GM23248 (cell line): ENCODE measurements at regions not wholly inside any gene's neighbourhood (a gene's known extent, or its start where the extent isn't known, plus 50 kb on each side); places are given as distances from the start of the nearest gene placed in this dataset.

Experiments used
- EZH2 ChIP-seq: fragments of 200-600 bp; sonication (generic); IDR thresholded peaks from 2 replicates; pipeline ENCODE4 v1.6.1; 2018; ENCODE audit warnings: antibody characterized with exemption, mild to moderate bottlenecking; ENCODE audit not compliant: insufficient read depth, poor library complexity, severe bottlenecking
- EZH2phosphoT487 ChIP-seq: fragments of 200-600 bp; sonication (generic); IDR thresholded peaks from 2 replicates; pipeline ENCODE4 v1.6.1; 2018; ENCODE audit warnings: antibody characterized with exemption, moderate library complexity, mild to moderate bottlenecking, low read depth; ENCODE audit not compliant: insufficient read depth

DNA sequence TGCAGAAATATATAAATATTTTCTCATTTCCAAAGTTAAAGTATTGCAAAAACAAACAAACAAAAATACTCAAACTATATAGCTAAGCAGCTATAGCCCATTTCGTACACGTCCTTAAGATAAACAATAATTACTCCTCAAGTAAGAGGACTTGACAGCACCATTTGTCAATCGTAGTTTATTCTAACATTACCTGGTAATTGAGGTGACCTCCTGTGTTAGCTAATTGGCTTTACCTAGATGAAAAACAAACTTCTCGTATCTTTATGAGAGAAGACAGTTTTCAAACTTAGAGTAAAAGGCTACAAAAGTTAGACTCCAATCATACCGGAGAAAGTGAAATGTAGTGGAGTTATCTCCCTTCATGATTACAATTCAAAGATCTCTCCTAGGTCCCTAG is 1876.1 kb upstream of the PCDH20 start:
- TF ChIP-seq EZH2phosphoT487, result no peak
- TF ChIP-seq EZH2, result no peak
